ENCODE measurements at regions not wholly inside any gene's neighbourhood (a gene's known extent, or its start where the extent isn't known, plus 50 kb on each side); places are given as distances from the start of the nearest gene placed in this dataset.

DNA sequence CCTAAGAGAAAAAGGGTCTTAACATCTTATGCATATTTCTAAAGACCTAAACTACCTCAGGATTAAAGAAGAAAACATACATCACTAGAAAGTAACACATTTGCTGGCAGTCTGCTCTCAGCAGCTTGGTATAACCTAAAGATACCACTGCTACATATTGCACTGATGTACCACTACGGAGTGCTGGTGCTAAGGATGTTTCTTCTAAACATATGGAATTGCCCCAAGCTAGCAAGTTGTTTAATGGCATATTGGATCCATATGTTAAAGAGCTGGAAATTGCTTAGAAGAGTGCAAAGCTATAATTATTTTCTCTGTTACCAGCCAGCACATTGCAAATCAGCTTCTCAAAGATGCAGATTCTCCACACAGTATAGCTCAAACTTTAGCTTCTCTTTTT is 436.5 kb upstream of the GALNTL6 start:
- TF ChIP-seq, protein P1, sequence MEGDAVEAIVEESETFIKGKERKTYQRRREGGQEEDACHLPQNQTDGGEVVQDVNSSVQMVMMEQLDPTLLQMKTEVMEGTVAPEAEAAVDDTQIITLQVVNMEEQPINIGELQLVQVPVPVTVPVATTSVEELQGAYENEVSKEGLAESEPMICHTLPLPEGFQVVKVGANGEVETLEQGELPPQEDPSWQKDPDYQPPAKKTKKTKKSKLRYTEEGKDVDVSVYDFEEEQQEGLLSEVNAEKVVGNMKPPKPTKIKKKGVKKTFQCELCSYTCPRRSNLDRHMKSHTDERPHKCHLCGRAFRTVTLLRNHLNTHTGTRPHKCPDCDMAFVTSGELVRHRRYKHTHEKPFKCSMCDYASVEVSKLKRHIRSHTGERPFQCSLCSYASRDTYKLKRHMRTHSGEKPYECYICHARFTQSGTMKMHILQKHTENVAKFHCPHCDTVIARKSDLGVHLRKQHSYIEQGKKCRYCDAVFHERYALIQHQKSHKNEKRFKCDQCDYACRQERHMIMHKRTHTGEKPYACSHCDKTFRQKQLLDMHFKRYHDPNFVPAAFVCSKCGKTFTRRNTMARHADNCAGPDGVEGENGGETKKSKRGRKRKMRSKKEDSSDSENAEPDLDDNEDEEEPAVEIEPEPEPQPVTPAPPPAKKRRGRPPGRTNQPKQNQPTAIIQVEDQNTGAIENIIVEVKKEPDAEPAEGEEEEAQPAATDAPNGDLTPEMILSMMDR (conservative IDR thresholded peaks at IDR 0.05; ENCODE audit: low read depth in 2 of 2) = no peak
- TF ChIP-seq EZH2 (IDR thresholded peaks at IDR 0.05; ENCODE audit: low read depth, unreplicated experiment) (no peak), POLR2AphosphoS5 (IDR thresholded peaks at IDR 0.05; ENCODE audit: low read depth) (no peak), JUNB (IDR thresholded peaks at IDR 0.05; ENCODE audit: unreplicated experiment) (no peak), EZH2phosphoT487 (IDR thresholded peaks at IDR 0.05; ENCODE audit: unreplicated experiment) (no peak)

Data from GM23338 (cell line).